GM12875 (cell line): ENCODE measurements at regions not wholly inside any gene's neighbourhood (a gene's known extent, or its start where the extent isn't known, plus 50 kb on each side); places are given as distances from the start of the nearest gene placed in this dataset.

Source experiments
- H3K4me3 ChIP-seq: one replicate; pipeline ENCODE4 v1.5.1; 2011; ENCODE audit warnings: low read depth, low read length, control low read depth
- CTCF ChIP-seq: IDR thresholded peaks from 2 replicates; pipeline ENCODE4 v1.5.1; 2011; ENCODE audit warnings: low read depth, mild to moderate bottlenecking, control low read depth, inconsistent platforms, low read length, moderate library complexity, borderline replicate concordance; ENCODE audit not compliant: insufficient read depth

DNA sequence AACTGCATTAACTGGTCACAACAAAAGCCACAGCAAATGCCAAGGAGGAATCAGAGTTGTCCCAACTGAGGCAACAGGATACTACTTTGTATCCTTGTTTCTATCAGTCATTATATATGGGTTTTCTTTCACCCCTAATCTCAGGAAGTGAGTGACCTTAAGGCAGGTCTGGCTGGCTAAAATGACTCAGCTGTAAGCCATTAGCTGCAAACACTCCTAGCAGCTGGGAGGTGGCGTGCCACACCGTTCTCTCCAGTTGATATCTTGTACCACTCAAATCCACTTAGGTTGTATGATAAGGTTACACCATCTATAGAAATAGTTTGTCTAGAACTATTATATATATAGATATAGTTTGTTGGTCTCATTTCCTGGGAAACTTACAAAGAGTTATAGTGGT lies 171.1 kb upstream of the MC4R start:
- TF ChIP-seq CTCF: no peak
- H3K4me3 ChIP-seq: no peak overlapping the region

- H3K4me3 ChIP-seq: no peak overlapping the region
Observed at GRCh38 chr18:60549338-60549960, 176.9 kb upstream of the MC4R start.

GRCh38 chr18:60552948-60553347 lies 180.4 kb upstream of the MC4R start:
- no peak for TF ChIP-seq CTCF
- H3K4me3 ChIP-seq: no peak overlapping the region

More at GRCh38 chr18:60549338-60549960, 176.9 kb upstream of the MC4R start:
- TF ChIP-seq CTCF: peak; percentile 51; the same call in 1 of the 2 replicates

DNA sequence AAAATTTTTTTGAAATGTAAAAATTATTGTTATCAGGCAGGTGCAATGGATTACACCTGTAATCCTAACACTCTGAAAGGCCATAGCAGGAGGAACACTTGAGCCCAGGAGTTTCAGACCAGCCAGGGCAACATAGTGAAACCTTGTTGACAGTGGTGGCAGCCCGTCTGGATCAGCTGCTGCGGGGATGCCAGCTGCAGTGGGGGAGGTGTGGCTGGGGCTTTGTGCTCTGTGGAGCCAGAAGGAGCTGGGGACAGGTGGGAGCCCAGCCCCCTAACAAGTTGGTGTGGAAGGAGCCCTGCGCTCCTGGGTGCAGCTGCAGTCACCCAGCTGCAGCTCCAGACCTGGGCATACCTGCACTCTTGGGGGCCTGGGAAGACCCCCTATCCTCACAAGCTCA lies 182.4 kb upstream of the MC4R start:
- TF ChIP-seq CTCF: no peak
- no peak overlapping the region for H3K4me3 ChIP-seq

GRCh38 chr18:60555625-60556024 lies 183.1 kb upstream of the MC4R start:
- no peak for TF ChIP-seq CTCF
- H3K4me3 ChIP-seq: no peak overlapping the region

- no peak overlapping the region for H3K4me3 ChIP-seq
- TF ChIP-seq CTCF: no peak
Observed at GRCh38 chr18:60556326-60556725, 183.8 kb upstream of the MC4R start.

DNA sequence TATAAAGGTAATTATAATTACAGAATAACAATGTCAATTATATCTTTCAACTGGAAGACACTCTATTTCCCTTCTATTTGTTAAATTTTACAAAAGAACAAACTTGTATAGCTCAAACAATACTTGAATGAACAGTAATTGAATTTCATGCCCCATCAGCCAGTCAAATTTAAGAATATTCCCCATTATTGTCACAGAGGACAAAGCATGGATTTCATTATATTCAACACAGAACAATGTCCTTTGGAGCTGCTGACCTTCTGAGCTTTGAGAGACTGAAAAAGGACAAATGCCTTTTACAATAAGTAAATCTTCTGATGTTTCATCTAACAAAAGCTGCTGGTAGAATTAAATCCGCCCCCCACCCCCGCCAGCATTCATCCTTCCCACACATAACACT lies 187.5 kb upstream of the MC4R start:
- no peak for TF ChIP-seq CTCF
- no peak overlapping the region for H3K4me3 ChIP-seq
